OCI-LY3 (cell line): ENCODE measurements at regions not wholly inside any gene's neighbourhood (a gene's known extent, or its start where the extent isn't known, plus 50 kb on each side); places are given as distances from the start of the nearest gene placed in this dataset.

Source experiments
- H2AFZ ChIP-seq: fragments of 200-600, 300-600 bp; shearing (Covaris generic); 2 replicates; pipeline ENCODE4 v1.6.0; 2014; ENCODE audit warnings: antibody characterized with exemption, low read depth, low read length
- H3K27ac ChIP-seq: fragments of 200-600, 300-600 bp; sonication (generic); 2 replicates; pipeline ENCODE4 v1.5.1; 2014; ENCODE audit warnings: mild to moderate bottlenecking, low read length, moderate library complexity, mixed read lengths
- H3K27me3 ChIP-seq: fragments of 200-600, 300-600 bp; sonication (generic); 2 replicates; pipeline ENCODE4 v1.6.1; 2014; ENCODE audit warnings: low read depth, low read length, mixed read lengths
- H3K36me3 ChIP-seq: fragments of 200-600, 300-600 bp; sonication (generic); replicated peaks from 2 replicates; pipeline ENCODE3; 2014; ENCODE audit warnings: low read depth, low read length, mixed read lengths
- H3K4me1 ChIP-seq: fragments of 300-600, 200-600 bp; sonication (generic); 2 replicates; pipeline ENCODE4 v1.6.1; 2014; ENCODE audit warnings: low read length, mixed read lengths
- H3K4me2 ChIP-seq: fragments of 200-600, 300-600 bp; sonication (generic); 2 replicates; pipeline ENCODE4 v1.6.1; 2014; ENCODE audit warnings: low read length, mixed read lengths
- H3K4me3 ChIP-seq: fragments of 300-600, 200-600 bp; sonication (generic); 2 replicates; pipeline ENCODE4 v1.5.1; 2014; ENCODE audit warnings: antibody characterized with exemption, mild to moderate bottlenecking, low read length, moderate library complexity
- H3K79me2 ChIP-seq: fragments of 300-600, 200-600 bp; shearing (Covaris generic); 2 replicates; pipeline ENCODE4 v1.6.1; 2014; ENCODE audit warnings: mild to moderate bottlenecking, low read length, mixed read lengths
- H3K9ac ChIP-seq: fragments of 300-600, 200-600 bp; shearing (Covaris generic); 2 replicates; pipeline ENCODE4 v1.6.0; 2014; ENCODE audit warnings: mild to moderate bottlenecking, low read length, moderate library complexity
- H3K9me3 ChIP-seq: fragments of 200-600, 300-600 bp; shearing (Covaris generic); 2 replicates; pipeline ENCODE4 v1.6.1; 2014; ENCODE audit warnings: low read length, mixed read lengths; ENCODE audit not compliant: insufficient read depth
- H4K20me1 ChIP-seq: fragments of 200-600, 300-600 bp; sonication (generic); 2 replicates; pipeline ENCODE4 v1.6.1; 2016; ENCODE audit warnings: low read length, mixed read lengths; ENCODE audit not compliant: insufficient read depth
- EZH2phosphoT487 ChIP-seq: fragments of 200-600 bp; shearing (Covaris generic); IDR thresholded peaks from 2 replicates; pipeline ENCODE4 v1.6.1; 2018; ENCODE audit warnings: antibody characterized with exemption, mixed run types, low read depth
- TF ChIP-seq, protein P1 (sequence below): fragments of 200-600, 300-600 bp; sonication (generic); IDR thresholded peaks from 2 replicates; pipeline ENCODE4 v1.5.1; 2014; ENCODE audit warnings: antibody characterized with exemption, low read length, low read depth

- Histone ChIP-seq H3K9me3 (no peaks in the 10 kb centered on the region), H3K27ac (no peak overlapping the region), H3K79me2 (no peaks in the 10 kb centered on the region), H3K4me3 (no peak overlapping the region), H3K27me3 (peaks cover 33% of the 10 kb centered on the region), H3K4me1 (no peaks in the 10 kb centered on the region), H3K4me2 (no peak overlapping the region), H3K36me3 (no peaks in the 10 kb centered on the region), H2AFZ (no peak overlapping the region), H3K9ac (no peak overlapping the region), H4K20me1 (no peaks in the 10 kb centered on the region)
- no peak for TF ChIP-seq EZH2phosphoT487
- TF ChIP-seq, protein P1, sequence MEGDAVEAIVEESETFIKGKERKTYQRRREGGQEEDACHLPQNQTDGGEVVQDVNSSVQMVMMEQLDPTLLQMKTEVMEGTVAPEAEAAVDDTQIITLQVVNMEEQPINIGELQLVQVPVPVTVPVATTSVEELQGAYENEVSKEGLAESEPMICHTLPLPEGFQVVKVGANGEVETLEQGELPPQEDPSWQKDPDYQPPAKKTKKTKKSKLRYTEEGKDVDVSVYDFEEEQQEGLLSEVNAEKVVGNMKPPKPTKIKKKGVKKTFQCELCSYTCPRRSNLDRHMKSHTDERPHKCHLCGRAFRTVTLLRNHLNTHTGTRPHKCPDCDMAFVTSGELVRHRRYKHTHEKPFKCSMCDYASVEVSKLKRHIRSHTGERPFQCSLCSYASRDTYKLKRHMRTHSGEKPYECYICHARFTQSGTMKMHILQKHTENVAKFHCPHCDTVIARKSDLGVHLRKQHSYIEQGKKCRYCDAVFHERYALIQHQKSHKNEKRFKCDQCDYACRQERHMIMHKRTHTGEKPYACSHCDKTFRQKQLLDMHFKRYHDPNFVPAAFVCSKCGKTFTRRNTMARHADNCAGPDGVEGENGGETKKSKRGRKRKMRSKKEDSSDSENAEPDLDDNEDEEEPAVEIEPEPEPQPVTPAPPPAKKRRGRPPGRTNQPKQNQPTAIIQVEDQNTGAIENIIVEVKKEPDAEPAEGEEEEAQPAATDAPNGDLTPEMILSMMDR, result no peak
Measured at GRCh38 chr3:18121020-18121419, 304.1 kb downstream of the SATB1 start.

DNA sequence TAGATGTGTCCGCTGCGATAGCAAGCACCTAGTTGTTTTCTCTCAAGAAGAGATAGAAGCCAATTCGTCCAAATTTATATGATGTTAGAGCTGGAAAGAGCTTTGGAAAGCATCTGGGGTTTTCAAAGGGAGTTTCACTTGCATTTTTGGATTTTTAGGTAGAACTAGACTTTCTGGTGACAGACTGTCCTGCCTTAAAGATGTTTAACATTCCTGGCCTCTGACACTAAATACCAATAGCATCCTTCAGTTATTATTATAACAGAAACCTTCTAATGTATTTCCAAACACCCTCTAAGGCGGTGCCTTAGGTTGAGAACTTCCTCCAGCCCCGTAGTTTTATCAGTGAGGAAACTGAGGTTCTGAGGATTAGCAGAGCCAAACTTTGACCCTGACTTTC is 305.3 kb downstream of the SATB1 start:
- Histone ChIP-seq H3K79me2 (no peaks in the 10 kb centered on the region), H3K4me3 (no peak overlapping the region), H3K4me1 (no peaks in the 10 kb centered on the region), H4K20me1 (no peaks in the 10 kb centered on the region), H3K9me3 (no peaks in the 10 kb centered on the region), H3K27ac (no peak overlapping the region), H3K36me3 (no peaks in the 10 kb centered on the region), H3K4me2 (no peak overlapping the region), H3K9ac (no peak overlapping the region), H2AFZ (no peak overlapping the region), H3K27me3 (peaks cover 21% of the 10 kb centered on the region)
- TF ChIP-seq, protein P1, result no peak
- no peak for TF ChIP-seq EZH2phosphoT487

- H3K79me2 ChIP-seq, result no peaks in the 10 kb centered on the region
- H3K27ac ChIP-seq, result no peak overlapping the region
- no peak overlapping the region for H3K4me3 ChIP-seq
- no peaks in the 10 kb centered on the region for H4K20me1 ChIP-seq
- H3K9me3 ChIP-seq, result no peaks in the 10 kb centered on the region
- H3K9ac ChIP-seq, result no peak overlapping the region
- H2AFZ ChIP-seq, result no peak overlapping the region
- H3K4me1 ChIP-seq, result peaks cover 5% of the 10 kb centered on the region; the same call in 1 of the 2 replicates
- H3K27me3 ChIP-seq, result peaks cover 7% of the 10 kb centered on the region; the same call in 1 of the 2 replicates
- H3K4me2 ChIP-seq, result no peak overlapping the region
- TF ChIP-seq, protein P1, result no peak
- TF ChIP-seq EZH2phosphoT487, result no peak
- no peaks in the 10 kb centered on the region for H3K36me3 ChIP-seq
Measured at GRCh38 chr3:18114894-18115293, 310.2 kb downstream of the SATB1 start.

DNA sequence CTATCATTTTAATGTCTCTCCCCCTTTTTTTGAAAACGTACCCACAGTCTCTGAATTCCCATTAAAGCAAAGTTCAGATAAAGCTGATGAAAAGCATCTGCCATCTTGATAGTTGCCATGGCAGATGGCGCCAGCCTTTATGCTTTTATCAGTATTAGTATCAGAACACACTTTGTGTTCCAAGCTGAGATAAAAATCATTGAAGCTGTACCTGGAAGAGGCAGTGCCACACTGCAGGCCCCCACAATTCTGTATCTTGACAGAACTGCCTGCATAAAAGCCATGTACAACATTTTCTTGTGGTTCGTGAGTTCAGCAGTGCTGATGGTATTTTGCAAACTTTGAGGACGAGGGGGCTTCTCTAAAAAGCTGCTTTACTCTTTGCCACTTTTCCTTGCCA is 311.7 kb downstream of the SATB1 start:
- Histone ChIP-seq H3K9me3 (no peaks in the 10 kb centered on the region), H2AFZ (no peak overlapping the region), H3K4me2 (no peak overlapping the region)

More for the DNA sequence above, 311.7 kb downstream of the SATB1 start:
- H3K27me3 ChIP-seq, result no peaks in the 10 kb centered on the region
- no peaks in the 10 kb centered on the region for H4K20me1 ChIP-seq
- H3K9ac ChIP-seq, result no peak overlapping the region
- no peak overlapping the region for H3K4me3 ChIP-seq
- H3K27ac ChIP-seq, result no peak overlapping the region
- H3K4me1 ChIP-seq, result peaks cover 5% of the 10 kb centered on the region; the same call in 1 of the 2 replicates
- H3K79me2 ChIP-seq, result no peaks in the 10 kb centered on the region
- no peaks in the 10 kb centered on the region for H3K36me3 ChIP-seq
- TF ChIP-seq, protein P1, result no peak
- no peak for TF ChIP-seq EZH2phosphoT487
